Astrocyte of the cerebellum (primary cell): ENCODE measurements at regions not wholly inside any gene's neighbourhood (a gene's known extent, or its start where the extent isn't known, plus 50 kb on each side); places are given as distances from the start of the nearest gene placed in this dataset.

ENCODE experiments used
- DNase-seq: peaks from one replicate; pipeline ENCODE4 v3.0.0-alpha.2; 2011; ENCODE audit warnings: low read depth
- H3K4me3 ChIP-seq: 2 replicates; pipeline ENCODE4 v1.5.1; 2011; ENCODE audit warnings: mild to moderate bottlenecking, low read depth, low read length, moderate library complexity
- in situ Hi-C: cut with HindIII; loops from 2 replicates; pipeline ENCODE4 v1.10.0; 2017; ENCODE audit warnings: low sequenced_read_pairs
- TF ChIP-seq, protein P1 (sequence below): IDR thresholded peaks from 2 replicates; pipeline ENCODE4 v1.5.1; 2012; ENCODE audit warnings: low read length, low read depth, moderate library complexity, mild to moderate bottlenecking; ENCODE audit errors: missing control alignments

DNA sequence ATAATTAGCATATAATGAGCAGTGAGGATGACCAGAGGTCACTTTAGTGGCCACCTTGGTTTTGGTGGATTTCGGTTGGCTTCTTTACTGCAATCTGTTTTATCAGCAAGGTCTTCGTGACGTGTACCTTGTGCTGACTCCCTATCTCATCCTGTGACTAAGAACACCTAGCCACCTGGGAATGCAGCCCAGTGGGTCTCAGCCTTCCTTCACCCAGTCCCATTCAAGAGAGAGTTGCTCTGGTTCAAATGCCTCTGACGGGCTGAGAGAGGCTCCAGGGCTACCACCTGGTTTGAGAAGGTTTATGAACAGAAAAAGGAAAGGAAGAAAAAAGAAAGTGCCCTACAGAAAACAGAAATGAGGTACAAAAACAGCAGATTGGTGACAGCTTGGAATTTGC lies 738.7 kb downstream of the SOCS6 start:
- in situ Hi-C loops = no loop called here

DNA sequence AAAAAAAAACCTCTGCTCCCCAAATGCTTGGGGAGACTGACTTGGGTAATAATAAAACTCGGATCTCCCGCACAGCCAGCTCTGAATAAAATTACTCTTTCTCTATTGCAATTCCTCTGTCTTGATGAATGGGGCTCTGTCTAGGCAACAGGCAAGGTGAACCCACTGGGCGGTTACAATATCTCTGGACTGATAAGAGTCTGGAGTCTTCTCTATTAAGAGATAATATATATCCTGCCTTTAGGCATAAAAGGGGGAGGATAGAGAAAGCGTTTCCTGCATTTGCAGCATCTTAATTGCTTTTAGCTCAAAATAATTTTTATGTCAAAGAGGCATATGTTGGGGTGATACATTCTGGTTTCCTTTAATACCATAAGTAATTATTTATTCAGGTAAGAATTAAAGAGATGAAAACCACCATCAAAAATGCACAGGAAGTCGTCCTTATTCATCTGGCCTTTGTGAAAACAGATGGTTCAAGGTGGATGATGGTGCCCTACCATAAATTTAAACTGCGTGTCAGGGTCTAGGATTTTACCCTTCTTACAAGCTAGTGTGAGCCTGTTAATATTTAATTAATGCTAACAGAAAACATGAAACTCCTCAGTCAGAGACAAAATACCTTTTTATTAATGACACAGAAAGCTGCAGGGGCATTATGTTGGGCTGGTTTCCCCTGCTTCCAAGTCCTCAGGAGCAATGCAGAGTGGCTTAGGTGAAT lies 736.8 kb downstream of the SOCS6 start:
- in situ Hi-C loops = no loop called here

More for the DNA sequence above, 738.7 kb downstream of the SOCS6 start:
- no peak overlapping the region for H3K4me3 ChIP-seq
- TF ChIP-seq, protein P1, sequence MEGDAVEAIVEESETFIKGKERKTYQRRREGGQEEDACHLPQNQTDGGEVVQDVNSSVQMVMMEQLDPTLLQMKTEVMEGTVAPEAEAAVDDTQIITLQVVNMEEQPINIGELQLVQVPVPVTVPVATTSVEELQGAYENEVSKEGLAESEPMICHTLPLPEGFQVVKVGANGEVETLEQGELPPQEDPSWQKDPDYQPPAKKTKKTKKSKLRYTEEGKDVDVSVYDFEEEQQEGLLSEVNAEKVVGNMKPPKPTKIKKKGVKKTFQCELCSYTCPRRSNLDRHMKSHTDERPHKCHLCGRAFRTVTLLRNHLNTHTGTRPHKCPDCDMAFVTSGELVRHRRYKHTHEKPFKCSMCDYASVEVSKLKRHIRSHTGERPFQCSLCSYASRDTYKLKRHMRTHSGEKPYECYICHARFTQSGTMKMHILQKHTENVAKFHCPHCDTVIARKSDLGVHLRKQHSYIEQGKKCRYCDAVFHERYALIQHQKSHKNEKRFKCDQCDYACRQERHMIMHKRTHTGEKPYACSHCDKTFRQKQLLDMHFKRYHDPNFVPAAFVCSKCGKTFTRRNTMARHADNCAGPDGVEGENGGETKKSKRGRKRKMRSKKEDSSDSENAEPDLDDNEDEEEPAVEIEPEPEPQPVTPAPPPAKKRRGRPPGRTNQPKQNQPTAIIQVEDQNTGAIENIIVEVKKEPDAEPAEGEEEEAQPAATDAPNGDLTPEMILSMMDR = no peak
- no peak for DNase-seq

GRCh38 chr18:71022389-71022788 lies 733.5 kb downstream of the SOCS6 start:
- TF ChIP-seq, protein P1 = no peak
- DNase-seq = no peak
- no peak overlapping the region for H3K4me3 ChIP-seq
- in situ Hi-C loops = loop anchor here (5.0 kb wide), 1 partner anchor 100 kb away; no protein-coding TSS in a partner anchor

More for the DNA sequence above, 736.8 kb downstream of the SOCS6 start:
- TF ChIP-seq, protein P1 = no peak
- H3K4me3 ChIP-seq = no peak overlapping the region
- no peak for DNase-seq

DNA sequence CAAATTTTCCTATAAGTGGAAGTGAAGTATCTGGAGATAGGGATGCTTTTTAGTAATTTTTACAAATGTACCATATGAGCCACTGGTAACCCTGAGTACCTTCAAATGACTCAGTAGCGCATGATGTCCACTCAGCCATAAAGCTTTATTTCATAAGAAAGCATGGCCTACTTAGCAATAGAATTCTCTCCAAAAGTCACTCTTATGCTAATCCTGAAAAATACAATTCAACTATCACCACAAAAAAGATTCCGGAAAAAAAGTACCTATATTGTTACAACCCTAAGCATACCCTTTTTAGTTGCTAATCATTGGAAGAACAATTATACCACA lies 732.2 kb downstream of the SOCS6 start:
- no peak overlapping the region for H3K4me3 ChIP-seq
- TF ChIP-seq, protein P1 = no peak
- in situ Hi-C loops = loop anchor here (5.0 kb wide), 1 partner anchor 101 kb away; no protein-coding TSS in a partner anchor
- no peak for DNase-seq

GRCh38 chr18:71020342-71021029 lies 731.6 kb downstream of the SOCS6 start:
- no peak overlapping the region for H3K4me3 ChIP-seq
- in situ Hi-C loops = loop anchor here (5.0 kb wide), 1 partner anchor 102 kb away; no protein-coding TSS in a partner anchor
- DNase-seq = no peak
- TF ChIP-seq, protein P1 = no peak

GRCh38 chr18:71018816-71019215 lies 730.0 kb downstream of the SOCS6 start:
- in situ Hi-C loops = no loop called here
- DNase-seq = no peak
- TF ChIP-seq, protein P1 = no peak
- no peak overlapping the region for H3K4me3 ChIP-seq
